Endodermal cell (in vitro differentiated cells): ENCODE measurements at regions not wholly inside any gene's neighbourhood (a gene's known extent, or its start where the extent isn't known, plus 50 kb on each side); places are given as distances from the start of the nearest gene placed in this dataset.

Source experiments
- DNase-seq: peaks from one replicate; pipeline ENCODE4 v3.0.0-alpha.2; 2017
- H3K27ac ChIP-seq: 2 replicates; pipeline ENCODE4 v1.5.1; 2013; ENCODE audit warnings: mild to moderate bottlenecking, low read depth, low read length, moderate library complexity
- H3K27me3 ChIP-seq: 2 replicates; pipeline ENCODE4 v1.6.1; 2013; ENCODE audit warnings: mild to moderate bottlenecking, low read length, moderate library complexity; ENCODE audit not compliant: insufficient read depth, control insufficient read depth, poor library complexity, severe bottlenecking
- H3K36me3 ChIP-seq: 2 replicates; pipeline ENCODE4 v1.7.0; 2013; ENCODE audit warnings: mild to moderate bottlenecking, low read length, moderate library complexity; ENCODE audit not compliant: control insufficient read depth, insufficient read depth
- H3K4me1 ChIP-seq: one replicate; pipeline ENCODE4 v1.7.0; 2013; ENCODE audit warnings: low read length; ENCODE audit not compliant: control insufficient read depth, insufficient read depth
- H3K4me3 ChIP-seq: 2 replicates; pipeline ENCODE4 v1.5.1; 2013; ENCODE audit warnings: mild to moderate bottlenecking, low read length, moderate library complexity
- H3K9ac ChIP-seq: 2 replicates; pipeline ENCODE4 v1.6.1; 2013; ENCODE audit warnings: mild to moderate bottlenecking, low read length, moderate library complexity; ENCODE audit not compliant: poor library complexity, severe bottlenecking; ENCODE audit errors: extremely low read depth
- H3K9me3 ChIP-seq: 2 replicates; pipeline ENCODE4 v1.6.1; 2013; ENCODE audit warnings: mild to moderate bottlenecking, low read length, moderate library complexity; ENCODE audit not compliant: control insufficient read depth
- H3K27ac Mint-ChIP-seq: 2 replicates; pipeline ENCODE4 v1.8.0; 2020; ENCODE audit warnings: mixed read lengths
- H3K27me3 Mint-ChIP-seq: 2 replicates; pipeline ENCODE4 v1.8.0; 2021; ENCODE audit warnings: mild to moderate bottlenecking, mixed read lengths; ENCODE audit not compliant: insufficient read depth
- H3K36me3 Mint-ChIP-seq: 2 replicates; pipeline ENCODE4 v1.8.0; 2020; ENCODE audit warnings: low read depth, mixed read lengths
- H3K4me1 Mint-ChIP-seq: 2 replicates; pipeline ENCODE4 v1.8.0; 2020; ENCODE audit warnings: mixed read lengths
- H3K4me3 Mint-ChIP-seq: 2 replicates; pipeline ENCODE4 v1.8.0; 2020; ENCODE audit warnings: mild to moderate bottlenecking, moderate library complexity, mixed read lengths
- H3K9me3 Mint-ChIP-seq: 2 replicates; pipeline ENCODE4 v1.8.0; 2020; ENCODE audit warnings: mild to moderate bottlenecking, mixed read lengths
- CTCF ChIP-seq: fragments of 200-600 bp; sonication (generic); conservative IDR thresholded peaks from 2 replicates; pipeline ENCODE4 v1.5.0; 2021; ENCODE audit warnings: antibody characterized with exemption, mild to moderate bottlenecking
- WGBS, 2 experiments: methylation state at CpG; one replicate each; pipeline versions ENCODE4 v1.1.5 to v1.1.7; 2013; ENCODE audit warnings: missing lambda C conversion rate in 2 of 2, mixed read lengths in 1 of 2; ENCODE audit not compliant: insufficient coverage in 1 of 2, insufficient read length in 1 of 2; 5-methylcytosine and 5-hydroxymethylcytosine counted together

- Histone ChIP-seq H3K9ac (no peak overlapping the region), H3K4me1 (no peaks in the 10 kb centered on the region), H3K27ac (no peak overlapping the region), H3K36me3 (no peaks in the 10 kb centered on the region), H3K27me3 (no peaks in the 10 kb centered on the region), H3K4me3 (no peak overlapping the region), H3K9me3 (no peaks in the 10 kb centered on the region)
- Mint-ChIP-seq H3K4me1 (peaks cover 7% of the 10 kb centered on the region), H3K36me3 (no peaks in the 10 kb centered on the region), H3K4me3 (no peak overlapping the region), H3K27me3 (no peaks in the 10 kb centered on the region), H3K9me3 (peaks cover 4% of the 10 kb centered on the region), H3K27ac (no peak overlapping the region)
- 83% methylated on average over 2 of the region's 2 CpGs; no CpG with 5 or more reads in 1 of the 2 experiments for WGBS, 2 experiments
- DNase-seq = no peak
- TF ChIP-seq CTCF = no peak
Measured at GRCh38 chr2:150400849-150401248, 86.6 kb downstream of the RND3 start.

GRCh38 chr2:150392614-150393013 is 94.9 kb downstream of the RND3 start:
- H3K9me3 Mint-ChIP-seq = peaks cover 2% of the 10 kb centered on the region
- no peaks in the 10 kb centered on the region for H3K36me3 ChIP-seq
- no peak for TF ChIP-seq CTCF
- H3K27me3 ChIP-seq = no peaks in the 10 kb centered on the region
- H3K4me3 ChIP-seq = no peak overlapping the region
- H3K27ac Mint-ChIP-seq = no peak overlapping the region
- H3K4me3 Mint-ChIP-seq = no peak overlapping the region
- peaks cover 12% of the 10 kb centered on the region for H3K4me1 Mint-ChIP-seq
- H3K27me3 Mint-ChIP-seq = no peaks in the 10 kb centered on the region
- no peak for DNase-seq
- H3K27ac ChIP-seq = no peak overlapping the region
- WGBS, 2 experiments = 83 to 89% methylated on average over 3 to 4 of the region's 4 CpGs
- H3K36me3 Mint-ChIP-seq = no peaks in the 10 kb centered on the region
- no peaks in the 10 kb centered on the region for H3K4me1 ChIP-seq
- H3K9me3 ChIP-seq = no peaks in the 10 kb centered on the region
- H3K9ac ChIP-seq = no peak overlapping the region

- no peaks in the 10 kb centered on the region for H3K9me3 ChIP-seq
- H3K36me3 ChIP-seq = no peaks in the 10 kb centered on the region
- H3K4me3 Mint-ChIP-seq = no peak overlapping the region
- H3K36me3 Mint-ChIP-seq = no peaks in the 10 kb centered on the region
- no peak overlapping the region for H3K27ac Mint-ChIP-seq
- H3K27me3 ChIP-seq = no peaks in the 10 kb centered on the region
- no peak overlapping the region for H3K4me3 ChIP-seq
- no peaks in the 10 kb centered on the region for H3K27me3 Mint-ChIP-seq
- DNase-seq = no peak
- no peak overlapping the region for H3K27ac ChIP-seq
- peaks cover 12% of the 10 kb centered on the region for H3K4me1 Mint-ChIP-seq
- H3K4me1 ChIP-seq = no peaks in the 10 kb centered on the region
- peaks cover 2% of the 10 kb centered on the region for H3K9me3 Mint-ChIP-seq
- no peak for TF ChIP-seq CTCF
- H3K9ac ChIP-seq = no peak overlapping the region
Measured at GRCh38 chr2:150391779-150392178, 95.7 kb downstream of the RND3 start.
